T follicular helper cell (primary cell): ENCODE measurements at regions not wholly inside any gene's neighbourhood (a gene's known extent, or its start where the extent isn't known, plus 50 kb on each side); places are given as distances from the start of the nearest gene placed in this dataset.
"Not testable (repeated sequence)": the region's sequence is repeated elsewhere in the genome, so short reads cannot be mapped to it uniquely, and the experiment has no call there.

Experiments used
- DNase-seq: peaks from one replicate; pipeline ENCODE4 v3.0.0-alpha.2; 2020; ENCODE audit warnings: low read depth

DNA sequence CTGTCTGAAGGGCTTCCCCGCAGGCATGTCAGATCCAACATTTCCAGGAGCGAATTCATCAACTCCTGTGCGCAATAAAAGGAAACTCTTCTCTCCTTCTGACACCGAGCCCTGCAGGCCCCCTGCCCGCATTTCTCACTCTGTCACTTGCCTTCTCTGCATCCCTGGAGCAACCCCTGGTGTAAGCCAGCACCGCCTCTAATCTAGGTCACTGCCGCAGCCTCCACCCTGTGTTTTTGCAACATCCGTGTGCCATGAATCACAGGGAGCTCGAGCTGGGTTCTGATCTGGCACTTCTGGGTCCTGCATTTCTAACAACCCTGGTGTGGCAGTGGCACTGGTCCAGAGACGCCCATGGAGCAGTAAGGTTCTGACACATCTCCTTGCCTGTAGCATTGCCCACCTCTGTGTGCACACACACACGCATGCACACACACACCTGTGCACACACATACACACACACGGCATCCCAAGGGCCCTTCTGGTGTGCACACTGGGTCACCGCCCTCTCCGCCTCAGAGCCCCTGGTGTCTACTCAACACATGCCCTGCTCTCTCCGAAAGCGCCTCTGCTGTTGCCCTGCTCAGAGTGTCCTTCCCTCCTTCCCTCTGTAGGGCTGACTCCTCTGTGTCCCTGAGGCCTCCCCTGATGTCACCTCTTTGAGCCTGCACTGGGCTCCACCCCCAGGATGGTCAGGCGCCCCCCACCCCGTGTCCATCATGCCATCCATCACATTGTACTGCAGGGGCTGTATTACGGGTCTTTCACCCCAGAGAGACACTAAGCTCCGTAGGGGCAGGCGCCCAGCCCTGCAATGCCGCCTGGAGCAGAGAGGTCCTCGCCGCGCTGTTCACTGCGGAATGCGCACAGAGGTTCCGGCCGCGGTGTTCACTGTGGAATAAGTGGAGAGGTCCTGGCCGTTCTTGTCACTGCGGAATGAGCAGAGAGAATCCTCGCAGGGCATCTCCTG is 111.4 kb upstream of the SFSWAP start:
- no peak for DNase-seq

- DNase-seq, result no peak
Measured at GRCh38 chr12:131600160-131600532, 110.7 kb upstream of the SFSWAP start.

DNA sequence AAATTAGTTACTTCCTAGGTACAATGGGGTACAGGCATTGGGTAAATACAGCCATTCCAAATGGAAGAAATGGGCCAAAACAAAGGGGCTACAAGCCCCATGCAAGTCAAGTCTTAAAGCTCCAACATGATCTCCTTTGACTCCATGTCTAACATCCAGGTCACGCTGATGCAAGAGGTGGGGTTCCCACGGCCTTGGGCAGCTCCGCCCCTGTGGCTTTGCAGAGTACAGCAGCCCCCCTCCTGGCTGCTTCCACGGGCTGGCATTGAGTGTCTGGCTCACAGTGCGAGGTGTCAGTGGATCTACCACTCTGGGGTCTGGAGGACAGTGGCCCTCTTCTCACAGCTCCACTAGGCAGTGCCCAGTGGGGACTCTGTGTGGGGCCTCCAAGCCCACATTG is 109.4 kb upstream of the SFSWAP start:
- DNase-seq, result not testable (repeated sequence)

GRCh38 chr12:131603106-131603938 is 107.6 kb upstream of the SFSWAP start:
- no peak for DNase-seq

- DNase-seq, result peak; percentile 17
Measured at GRCh38 chr12:131603939-131604795, 106.7 kb upstream of the SFSWAP start.

- DNase-seq, result no peak
Measured at GRCh38 chr12:131604859-131605258, 106.0 kb upstream of the SFSWAP start.

DNA sequence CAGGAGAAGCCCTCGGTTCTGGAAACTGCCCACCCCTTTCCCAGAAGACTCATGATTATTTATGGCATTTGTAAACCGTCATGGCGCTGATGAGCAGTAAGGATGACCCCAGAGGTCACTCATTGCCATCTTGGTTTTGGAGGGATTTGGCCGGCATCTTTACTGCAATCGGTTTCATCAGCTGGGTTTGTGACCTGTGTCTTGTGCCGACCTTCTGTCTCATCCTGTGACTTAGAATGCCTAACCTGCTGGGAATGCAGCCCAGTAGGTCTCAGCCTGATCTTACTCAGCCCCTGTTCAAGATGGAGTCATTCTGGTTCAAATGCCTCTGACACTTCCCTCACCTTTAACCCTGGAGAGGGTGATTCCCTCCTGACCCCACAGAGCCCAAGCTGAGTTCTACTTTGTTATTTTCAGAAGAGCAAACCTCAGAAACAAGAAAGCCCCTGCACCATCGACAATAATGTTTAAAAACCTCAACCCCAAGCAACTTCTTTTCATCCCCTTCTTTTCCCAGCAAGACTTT is 105.5 kb upstream of the SFSWAP start:
- no peak for DNase-seq

DNA sequence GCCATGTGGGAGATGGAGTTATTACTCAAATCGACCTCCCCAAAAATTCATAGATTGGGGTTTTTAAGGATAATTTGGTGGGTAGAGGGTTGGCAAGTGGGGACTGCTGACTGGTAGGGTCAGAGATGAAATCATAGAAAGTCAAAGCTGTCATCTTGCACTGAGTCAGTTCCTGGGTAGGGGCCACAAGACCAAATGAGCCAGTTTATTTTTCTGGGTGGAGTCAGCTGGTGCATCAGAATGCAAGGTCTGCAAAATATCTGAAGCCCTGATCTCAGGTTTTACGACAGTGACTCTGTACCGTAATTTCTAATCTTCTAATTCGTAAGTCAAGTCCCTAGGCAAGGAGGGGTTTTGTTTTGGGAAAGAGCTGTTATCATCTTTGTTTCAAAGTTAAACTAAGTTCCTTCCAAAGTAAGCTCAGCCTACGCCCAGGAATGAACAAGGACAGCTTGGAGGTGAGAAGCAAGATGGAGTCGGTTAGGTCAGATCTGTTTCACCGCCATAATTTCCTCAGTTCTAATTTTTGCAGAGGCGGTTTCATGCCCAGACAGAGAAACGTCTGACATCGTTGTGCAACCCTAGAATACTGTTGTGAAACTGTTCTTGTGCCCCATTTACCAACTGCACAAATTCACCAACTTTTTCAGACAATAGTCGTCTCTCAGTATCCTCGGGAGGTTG is 104.5 kb upstream of the SFSWAP start:
- DNase-seq, result no peak

DNA sequence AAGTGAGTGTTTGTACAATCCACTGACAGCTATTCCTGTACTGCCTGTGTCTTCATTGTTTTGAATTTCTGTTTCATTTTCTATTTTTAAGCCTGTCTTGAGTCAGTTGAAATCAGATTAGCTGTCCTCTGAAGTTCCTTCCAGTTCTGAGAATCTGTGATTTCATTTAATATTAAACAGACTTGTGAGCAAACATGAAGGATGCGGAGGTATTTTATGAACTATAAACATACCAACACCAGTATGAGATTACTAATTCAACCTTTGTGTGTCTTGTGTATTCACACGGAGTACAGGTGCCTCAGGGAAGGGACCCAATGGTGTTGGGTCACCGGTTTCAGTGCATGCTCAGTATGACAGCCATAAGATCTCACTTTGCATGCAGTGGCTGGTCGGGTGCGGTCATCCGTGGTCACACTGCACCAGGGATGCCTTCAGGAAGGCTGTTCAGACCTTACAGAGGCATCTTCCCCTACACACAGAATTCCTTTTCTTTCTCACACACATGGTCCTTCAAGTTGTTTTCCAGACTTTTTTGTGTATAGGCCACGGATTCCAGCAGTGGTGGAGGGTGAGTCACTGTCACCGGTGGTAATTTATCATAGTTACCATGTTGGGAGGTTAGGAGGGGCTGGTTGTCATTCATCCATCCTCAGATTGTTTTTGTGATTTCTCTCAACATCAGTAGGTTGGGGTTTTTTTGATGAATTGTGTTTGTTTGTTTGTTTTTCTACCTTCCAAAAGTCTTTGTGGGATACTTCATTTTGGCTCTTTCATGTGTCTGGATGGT is 103.0 kb upstream of the SFSWAP start:
- no peak for DNase-seq

DNA sequence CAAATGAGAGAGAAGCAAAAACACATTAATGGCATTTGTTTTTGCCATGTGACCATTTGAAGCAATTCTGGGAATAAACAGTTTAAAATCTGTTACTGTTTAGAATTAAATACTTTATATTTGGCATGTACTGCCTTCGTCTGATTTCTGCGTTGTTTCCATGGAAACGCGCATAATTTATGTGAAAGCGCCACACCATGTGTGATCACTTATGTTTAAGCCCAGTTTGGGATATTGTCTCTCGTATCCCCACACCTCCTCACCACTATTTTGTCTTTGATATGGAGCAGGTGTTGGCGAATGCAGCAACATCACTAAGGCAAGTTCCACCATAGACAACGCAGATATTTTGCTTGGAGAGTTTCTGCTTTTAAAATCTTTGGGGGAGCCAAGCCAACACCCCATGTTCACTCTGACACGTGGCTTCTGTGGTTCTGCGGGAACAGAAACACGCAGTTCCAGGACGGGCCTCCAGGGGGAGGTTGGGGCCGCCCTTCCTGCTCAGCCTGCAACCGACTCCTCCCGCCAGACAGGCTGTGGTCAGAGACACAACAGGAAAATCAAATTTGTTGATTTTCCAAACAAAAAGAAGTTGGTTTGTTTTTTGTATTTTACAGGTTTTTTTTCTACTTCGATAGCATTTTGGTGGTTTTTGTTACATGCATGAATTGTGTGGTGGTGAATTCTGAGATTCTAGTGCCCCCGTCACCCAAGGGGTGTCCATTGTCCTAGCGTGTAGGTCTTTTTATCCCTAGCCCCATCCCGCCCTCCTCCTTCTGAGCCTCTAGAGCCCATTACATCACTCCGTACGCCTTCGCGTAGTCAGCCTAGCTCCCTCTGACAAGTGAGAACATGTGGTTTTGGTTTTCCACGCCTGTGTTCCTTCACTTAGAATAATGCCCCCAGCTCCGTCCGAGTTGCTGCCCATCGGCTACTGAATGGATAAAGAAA is 101.9 kb upstream of the SFSWAP start:
- DNase-seq, result peak; percentile 35

DNA sequence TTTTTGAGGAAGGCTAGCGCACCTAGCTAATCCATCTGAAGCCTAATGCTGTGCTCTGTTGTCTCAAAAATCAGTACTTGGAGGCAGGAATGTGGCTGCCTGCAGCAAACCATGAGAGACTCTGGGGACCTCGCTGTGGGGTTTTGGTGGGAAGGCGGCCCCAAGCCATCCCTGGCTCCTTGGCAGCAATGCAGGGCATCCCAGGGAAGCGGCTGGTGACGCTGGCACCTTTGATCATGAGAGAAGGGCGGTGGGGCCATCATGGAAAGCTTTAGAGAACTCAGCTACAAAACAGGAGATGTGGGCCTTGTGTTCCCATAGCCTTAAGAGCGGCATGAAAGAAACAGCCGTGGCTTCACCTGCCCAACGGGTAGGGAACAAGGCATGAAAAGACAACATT is 101.1 kb upstream of the SFSWAP start:
- DNase-seq, result no peak

DNA sequence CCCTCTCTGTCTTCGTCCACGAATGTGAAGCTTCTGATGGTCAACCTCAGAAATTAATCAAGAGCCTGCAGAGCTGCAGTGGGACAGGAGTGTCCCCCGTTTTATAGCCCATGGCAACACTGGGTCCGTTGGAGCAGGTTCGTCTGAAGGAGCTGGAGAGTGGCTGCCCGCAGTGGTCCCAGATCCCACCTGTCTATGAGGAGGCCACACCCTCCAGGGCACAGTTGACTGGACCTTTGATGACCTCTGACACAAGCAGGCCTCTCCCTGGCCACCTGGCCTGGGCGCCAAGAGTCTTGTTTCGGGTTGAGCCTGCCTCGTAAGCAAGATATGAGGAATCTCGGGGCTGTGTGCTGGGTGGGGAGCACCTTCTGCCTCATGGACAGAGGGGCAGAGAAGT is 100.7 kb upstream of the SFSWAP start:
- no peak for DNase-seq

DNA sequence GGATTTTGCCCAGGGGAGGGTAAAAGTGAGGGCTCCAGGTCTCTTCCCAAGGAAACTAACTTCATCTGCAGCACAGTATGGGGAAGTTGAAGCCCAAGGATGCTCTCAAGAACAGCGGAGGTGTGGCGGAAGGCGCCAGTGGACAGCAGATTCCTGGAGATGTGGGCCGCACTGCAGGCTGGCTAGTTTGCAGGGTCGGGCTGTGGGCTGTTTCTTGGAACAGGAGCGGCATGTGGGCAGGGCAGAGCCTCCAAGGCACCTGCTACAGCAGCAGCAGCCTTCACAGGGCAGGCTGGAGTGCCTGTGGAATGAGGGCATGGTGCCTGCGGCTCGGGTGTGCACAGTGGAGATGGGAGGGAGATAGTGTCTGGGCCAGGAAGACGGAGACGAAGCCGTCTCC is 100.0 kb upstream of the SFSWAP start:
- DNase-seq, result no peak

DNA sequence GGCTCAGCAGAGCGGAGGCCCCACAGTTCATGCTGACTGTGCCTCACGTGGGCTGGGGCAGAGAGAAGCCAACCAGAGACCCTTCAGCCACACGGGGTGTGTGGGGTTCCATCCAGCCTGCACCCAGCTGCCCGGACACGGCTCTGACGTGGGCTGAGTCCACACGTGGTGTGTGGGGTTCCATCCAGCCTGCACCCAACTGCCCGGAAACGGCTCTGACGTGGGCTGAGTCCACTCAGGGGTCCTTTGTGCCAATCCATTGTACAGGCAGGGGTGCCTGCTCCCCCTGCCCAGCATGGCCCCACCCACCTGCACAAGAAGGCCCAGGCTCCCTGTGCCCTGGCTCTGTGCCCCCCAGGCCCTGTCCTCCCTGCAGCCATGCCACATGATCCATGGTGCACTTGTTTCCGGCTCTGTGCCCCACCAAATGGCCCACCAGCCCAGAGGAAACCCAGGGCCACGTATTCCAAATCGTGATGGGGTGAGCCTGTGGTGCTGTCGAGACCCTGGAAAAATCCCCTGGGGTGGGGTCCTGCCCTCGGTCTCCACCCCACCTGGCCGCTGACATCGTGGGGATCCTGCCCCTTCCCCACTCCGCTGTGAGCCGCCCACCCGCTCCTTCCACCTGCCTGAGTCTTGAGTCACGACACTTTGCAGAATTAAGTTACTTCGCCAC is 99.3 kb upstream of the SFSWAP start:
- no peak for DNase-seq

DNA sequence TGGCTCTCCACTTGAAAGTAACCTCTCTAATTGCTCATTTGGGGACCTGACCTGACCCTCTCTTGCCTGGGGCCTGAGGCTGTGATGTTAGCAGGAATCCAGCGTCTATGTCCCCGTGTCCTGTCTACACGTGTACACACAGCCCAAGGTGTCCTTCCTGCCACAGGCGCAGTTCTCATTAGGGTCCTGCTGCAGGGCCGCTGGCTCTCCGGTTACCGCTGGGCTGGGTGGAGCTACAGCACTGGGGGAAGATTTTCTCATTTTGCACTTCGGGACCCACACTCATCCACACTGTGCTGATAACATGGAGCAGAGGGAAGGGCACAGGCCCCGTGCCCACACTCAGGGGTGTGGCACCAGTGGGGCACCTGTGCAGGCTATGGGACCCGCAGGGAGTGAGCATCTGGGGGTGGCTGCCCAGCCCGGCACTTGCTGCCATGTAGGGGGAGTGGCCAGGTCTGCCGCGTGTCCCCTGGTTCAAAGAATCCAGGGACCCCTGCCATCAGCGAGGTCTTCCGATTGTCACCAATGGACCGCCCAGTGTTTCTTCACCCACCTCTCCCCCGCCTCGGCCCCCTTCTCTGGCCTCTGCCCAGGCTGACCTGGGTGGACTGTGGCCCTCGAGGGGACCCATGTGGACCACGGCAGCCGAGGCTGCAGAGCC is 98.7 kb upstream of the SFSWAP start:
- DNase-seq, result no peak

DNA sequence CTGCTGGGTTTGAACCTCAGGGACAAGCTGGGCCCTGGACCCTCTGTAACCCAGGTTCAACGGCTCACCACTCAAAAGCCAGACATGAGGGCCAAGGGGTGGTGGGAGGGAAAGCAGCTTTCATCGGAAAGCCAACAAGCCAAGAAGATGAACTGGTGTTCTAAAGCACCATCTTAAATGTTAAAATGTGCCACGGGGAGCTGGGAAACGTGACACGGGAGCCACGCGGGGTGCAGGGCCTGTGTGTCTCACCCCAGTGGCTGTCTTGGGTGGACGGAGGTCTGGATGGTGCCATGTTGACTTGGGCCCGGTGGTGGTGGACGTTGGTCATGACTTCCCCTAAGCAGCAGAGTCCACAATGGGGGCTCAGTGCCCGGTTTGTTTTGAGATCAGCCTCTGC is 97.7 kb upstream of the SFSWAP start:
- no peak for DNase-seq

DNA sequence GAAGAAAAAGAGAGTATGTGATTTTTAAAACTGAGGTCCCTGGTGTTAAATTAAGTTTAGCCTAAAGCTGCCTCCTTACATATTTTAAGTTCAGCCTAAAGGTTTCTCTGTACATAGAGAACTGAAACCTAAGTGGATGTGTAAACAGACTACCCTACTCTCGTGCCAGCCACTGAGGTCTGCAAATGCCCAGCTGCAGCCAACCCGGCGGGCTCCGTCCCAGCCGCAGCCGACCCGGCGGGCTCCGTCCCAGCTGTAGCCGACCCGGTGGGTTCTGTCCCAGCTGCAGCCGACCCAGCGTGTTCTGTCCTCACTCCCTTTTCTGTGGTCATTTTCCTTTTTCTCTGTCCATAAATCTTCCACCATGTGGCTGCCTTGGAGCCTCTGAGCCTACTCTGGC is 97.2 kb upstream of the SFSWAP start:
- DNase-seq, result no peak
